SK-N-MC (cell line): ENCODE measurements at regions not wholly inside any gene's neighbourhood (a gene's known extent, or its start where the extent isn't known, plus 50 kb on each side); places are given as distances from the start of the nearest gene placed in this dataset.

Source experiments
- EZH2 ChIP-seq: fragments of 200-600 bp; sonication (generic); IDR thresholded peaks from one replicate; pipeline ENCODE4 v1.6.1; 2017; ENCODE audit warnings: antibody characterized with exemption
- FOXP2 ChIP-seq: optimal IDR thresholded peaks from 2 replicates; pipeline ENCODE3; 2011; ENCODE audit warnings: mild to moderate bottlenecking, moderate library complexity; ENCODE audit not compliant: insufficient read depth; ENCODE audit errors: extremely low read length, control extremely low read depth
- POLR2AphosphoS5 ChIP-seq: IDR thresholded peaks from 2 replicates; pipeline ENCODE4 v1.6.1; 2012; ENCODE audit warnings: mild to moderate bottlenecking, low read depth, low read length, borderline replicate concordance

- TF ChIP-seq EZH2 (no peak), POLR2AphosphoS5 (no peak), FOXP2 (no peak)
Observed at GRCh38 chr2:238765590-238765989, 82.3 kb upstream of the TWIST2 start.
